Fibroblast of upper back skin (primary cell): ENCODE measurements at regions not wholly inside any gene's neighbourhood (a gene's known extent, or its start where the extent isn't known, plus 50 kb on each side); places are given as distances from the start of the nearest gene placed in this dataset.
"Not testable (repeated sequence)": the region's sequence is repeated elsewhere in the genome, so short reads cannot be mapped to it uniquely, and the experiment has no call there.

Experiments
- DNase-seq: peaks from one replicate; pipeline ENCODE4 v3.0.0-alpha.2; 2013

- DNase-seq = no peak
Observed at GRCh38 chr7:113783403-113783802, 135.4 kb downstream of the PPP1R3A start.

GRCh38 chr7:113775804-113776203 is 143.0 kb downstream of the PPP1R3A start:
- DNase-seq = no peak

- peak; percentile 22 for DNase-seq
Observed at GRCh38 chr7:113775401-113775800, 143.4 kb downstream of the PPP1R3A start.

- DNase-seq = peak; percentile 63
Observed at GRCh38 chr7:113774182-113774807, 144.5 kb downstream of the PPP1R3A start.

- DNase-seq = no peak
Observed at GRCh38 chr7:113770146-113770738, 148.6 kb downstream of the PPP1R3A start.

- no peak for DNase-seq
Observed at GRCh38 chr7:113768387-113768786, 150.4 kb downstream of the PPP1R3A start.

- DNase-seq = no peak
Observed at GRCh38 chr7:113764401-113765035, 154.3 kb downstream of the PPP1R3A start.

- no peak for DNase-seq
Observed at GRCh38 chr7:113763226-113763625, 155.6 kb downstream of the PPP1R3A start.

GRCh38 chr7:113756250-113756649 is 162.6 kb downstream of the PPP1R3A start:
- no peak for DNase-seq

GRCh38 chr7:113752689-113753088 is 166.1 kb downstream of the PPP1R3A start:
- DNase-seq = no peak

- DNase-seq = no peak
Observed at GRCh38 chr7:113752289-113752688, 166.5 kb downstream of the PPP1R3A start.

GRCh38 chr7:113751547-113751946 is 167.3 kb downstream of the PPP1R3A start:
- DNase-seq = no peak

- DNase-seq = not testable (repeated sequence)
Observed at GRCh38 chr7:113748385-113748784, 170.4 kb downstream of the PPP1R3A start.

GRCh38 chr7:113742946-113743431 is 175.8 kb downstream of the PPP1R3A start:
- DNase-seq = not testable (repeated sequence)

GRCh38 chr7:113742377-113742776 is 176.4 kb downstream of the PPP1R3A start:
- DNase-seq = no peak

GRCh38 chr7:113731571-113731970 is 187.2 kb downstream of the PPP1R3A start:
- no peak for DNase-seq

- DNase-seq = peak; percentile 77
Observed at GRCh38 chr7:113730309-113730955, 188.4 kb downstream of the PPP1R3A start.

GRCh38 chr7:113727486-113727885 is 191.3 kb downstream of the PPP1R3A start:
- DNase-seq = no peak

- no peak for DNase-seq
Observed at GRCh38 chr7:113722006-113722405, 196.8 kb downstream of the PPP1R3A start.

- DNase-seq = no peak
Observed at GRCh38 chr7:113717739-113718138, 201.1 kb downstream of the PPP1R3A start.

- no peak for DNase-seq
Observed at GRCh38 chr7:113715981-113716856, 202.6 kb downstream of the PPP1R3A start.

- no peak for DNase-seq
Observed at GRCh38 chr7:113715262-113715661, 203.5 kb downstream of the PPP1R3A start.
